HK-2 (cell line): ENCODE measurements at regions not wholly inside any gene's neighbourhood (a gene's known extent, or its start where the extent isn't known, plus 50 kb on each side); places are given as distances from the start of the nearest gene placed in this dataset.

Experiments
- DNase-seq: peaks from one replicate; pipeline ENCODE4 v3.0.0-alpha.2; 2018; ENCODE audit not compliant: unreplicated experiment

DNA sequence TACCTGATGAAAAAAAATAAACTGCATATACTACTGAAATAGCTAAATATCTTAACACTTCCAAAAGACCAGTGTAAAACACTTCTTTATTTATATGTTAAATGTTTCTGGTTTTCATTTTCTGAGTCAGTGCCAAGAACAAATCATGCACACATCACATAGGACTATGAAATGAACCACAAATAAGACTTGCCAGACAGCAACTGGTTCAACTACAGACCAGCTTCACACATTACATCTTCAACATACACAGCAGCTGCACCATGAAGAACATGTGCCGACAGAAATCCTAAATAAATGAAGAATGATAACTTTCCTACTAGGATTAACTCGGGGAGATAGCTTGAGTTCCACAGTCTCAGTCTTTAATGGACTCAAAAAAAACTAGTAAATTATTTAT, 168.3 kb upstream of the STXBP5 start:
- DNase-seq, result no peak

- no peak for DNase-seq
These were observed 166.3 kb upstream of the STXBP5 start for GRCh38 chr6:147037881-147038280.

GRCh38 chr6:147040121-147040910, 163.9 kb upstream of the STXBP5 start:
- no peak for DNase-seq

GRCh38 chr6:147042679-147043078, 161.5 kb upstream of the STXBP5 start:
- DNase-seq, result no peak

- DNase-seq, result no peak
These were observed 160.2 kb upstream of the STXBP5 start for GRCh38 chr6:147043994-147044477.

DNA sequence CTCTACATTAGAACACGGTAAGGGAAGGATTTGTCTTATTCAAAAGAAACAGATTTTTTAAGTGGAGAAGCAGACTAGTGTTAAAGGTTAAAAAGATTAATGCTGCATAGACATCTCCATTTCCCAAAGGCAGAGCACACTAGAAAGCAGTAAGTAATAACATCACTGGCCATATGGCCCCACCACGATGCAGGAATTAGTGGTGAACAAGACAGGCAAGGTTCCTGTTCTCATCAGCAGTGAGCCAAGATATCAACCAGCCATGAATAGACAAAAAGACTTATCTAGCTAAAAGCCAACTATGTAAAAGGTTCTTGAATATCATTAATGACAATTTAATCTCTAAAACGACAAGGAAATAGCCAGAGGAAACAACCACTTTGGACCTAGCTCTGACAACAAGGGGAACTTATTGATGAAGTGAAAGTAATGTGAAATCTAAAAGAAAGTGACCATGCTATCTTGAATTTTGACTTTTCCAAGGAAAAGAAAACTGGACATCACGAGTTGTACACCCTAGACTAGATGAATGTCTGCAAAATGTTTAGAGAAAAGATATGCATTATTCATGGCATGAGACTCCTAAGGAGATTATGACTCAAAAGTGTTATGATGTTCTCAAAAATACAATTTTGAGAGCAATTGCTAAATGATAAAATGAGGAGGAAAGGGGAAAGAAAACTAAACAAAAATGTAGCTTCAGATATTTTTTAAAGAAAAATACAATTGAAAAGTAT, 157.9 kb upstream of the STXBP5 start:
- no peak for DNase-seq

DNA sequence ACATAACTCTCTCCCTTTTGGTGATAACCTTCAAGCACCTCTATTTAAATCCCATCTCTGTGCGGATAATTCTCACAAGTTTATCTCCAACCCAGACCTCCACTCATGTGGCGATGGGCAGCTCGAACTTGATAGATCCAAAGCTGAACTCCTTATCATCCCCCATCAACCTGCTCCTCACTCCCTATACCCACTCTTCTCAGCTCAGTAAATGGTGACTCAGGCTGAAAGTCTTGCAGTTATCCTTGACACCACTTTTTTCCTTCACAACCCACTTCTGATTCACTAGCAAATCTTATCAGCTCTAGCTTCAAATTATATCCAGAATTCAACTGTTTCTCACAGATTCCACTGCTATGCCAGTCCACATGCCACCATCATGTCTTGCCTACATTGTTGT, 155.3 kb upstream of the STXBP5 start:
- DNase-seq, result no peak

- no peak for DNase-seq
These were observed 150.8 kb upstream of the STXBP5 start for GRCh38 chr6:147053311-147053921.

DNA sequence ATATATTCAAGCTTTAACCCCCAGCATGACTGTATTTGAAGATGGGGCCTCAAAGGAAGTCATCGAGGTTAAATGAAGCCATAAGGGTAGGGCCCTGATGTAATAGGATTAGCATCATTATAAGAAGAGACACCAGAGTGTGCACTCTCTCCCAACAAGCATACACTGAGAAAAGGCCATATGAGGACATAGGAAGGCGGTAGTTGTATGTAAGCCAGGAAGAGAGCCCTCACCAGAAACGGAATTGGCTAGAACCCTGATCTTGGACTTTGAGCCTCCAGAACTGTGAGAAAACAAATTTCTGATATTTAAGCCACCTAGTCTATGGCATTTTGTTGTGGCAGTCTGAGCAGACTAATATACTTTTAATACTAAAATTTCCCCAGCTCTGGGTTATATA, 150.1 kb upstream of the STXBP5 start:
- no peak for DNase-seq

- DNase-seq, result no peak
These were observed 149.3 kb upstream of the STXBP5 start for GRCh38 chr6:147054871-147055270.

DNA sequence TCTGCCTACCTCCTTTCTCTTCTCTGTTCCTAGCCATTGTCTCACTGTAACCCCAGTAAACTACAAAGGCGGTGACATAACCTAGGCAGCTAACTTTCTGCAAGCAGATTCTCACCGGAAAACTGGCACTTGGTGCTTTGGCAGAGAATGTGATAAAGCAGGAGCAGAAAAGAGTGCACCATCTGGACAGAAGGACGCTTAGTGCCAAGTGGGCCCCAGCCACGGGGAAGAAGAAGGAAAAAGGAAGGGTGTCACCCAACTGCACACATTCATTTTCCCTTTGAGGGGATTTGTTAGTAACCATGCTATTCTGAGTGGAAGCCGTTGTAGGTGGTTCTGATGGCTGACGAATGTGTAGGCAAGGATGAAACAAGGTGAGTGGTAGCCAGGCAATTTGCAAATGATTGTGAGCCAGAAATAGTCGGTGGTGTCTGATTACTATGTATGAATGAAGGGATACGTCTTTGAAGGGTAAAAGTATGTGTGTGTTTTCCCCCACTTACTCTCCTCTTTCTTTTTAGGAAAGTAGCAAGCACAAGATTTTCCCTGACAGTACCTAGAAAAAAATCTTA, 148.3 kb upstream of the STXBP5 start:
- DNase-seq, result no peak

DNA sequence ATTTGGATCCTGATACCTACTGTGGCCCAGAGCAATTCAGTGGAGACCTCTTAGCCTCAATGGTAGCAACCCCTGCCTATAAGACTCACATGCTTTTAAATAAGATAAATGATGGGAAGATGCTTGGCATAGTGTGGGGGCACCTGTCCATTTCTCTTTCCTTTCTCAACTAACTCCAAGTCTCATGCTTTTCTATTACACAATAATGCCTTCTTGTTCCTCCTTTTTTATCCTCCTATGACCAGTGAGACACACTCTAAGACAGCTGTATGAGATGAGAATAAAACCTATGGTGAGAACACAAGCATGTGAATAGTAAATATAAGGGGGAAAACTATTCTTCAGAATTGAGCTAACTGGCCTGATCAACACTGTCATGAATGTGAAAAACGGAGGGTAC, 147.0 kb upstream of the STXBP5 start:
- no peak for DNase-seq

DNA sequence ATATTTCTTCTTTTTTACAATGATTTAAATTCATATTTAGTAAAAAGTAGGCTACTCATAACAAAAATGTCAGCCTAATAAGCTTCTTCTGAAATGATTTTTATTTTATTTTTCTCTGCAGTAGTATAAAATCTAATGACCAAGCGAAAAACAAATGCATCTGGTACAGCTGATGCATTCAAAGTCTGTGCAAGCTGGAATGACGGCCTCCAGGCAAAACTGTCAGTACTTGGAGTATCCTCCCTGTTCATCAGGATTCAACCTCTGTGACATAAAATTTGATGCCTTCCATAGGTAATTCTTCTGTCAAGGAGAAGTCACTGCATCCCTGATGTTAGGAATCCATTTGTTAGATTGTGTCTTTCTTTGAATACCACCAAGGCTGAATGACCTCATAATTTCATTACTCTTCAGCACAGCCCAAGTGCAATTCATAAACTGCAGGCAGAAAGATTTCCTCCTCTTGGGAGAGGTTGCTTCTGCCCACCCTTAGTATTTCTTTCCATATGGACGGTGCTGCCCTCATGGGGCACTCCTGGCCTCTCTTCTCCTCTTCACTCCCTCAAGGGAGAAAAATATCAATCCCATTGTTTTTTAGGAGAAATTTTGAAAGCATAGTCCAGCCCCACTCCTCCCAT, 146.4 kb upstream of the STXBP5 start:
- DNase-seq, result no peak

- no peak for DNase-seq
These were observed 145.3 kb upstream of the STXBP5 start for GRCh38 chr6:147058786-147059385.

GRCh38 chr6:147060636-147061035, 143.6 kb upstream of the STXBP5 start:
- no peak for DNase-seq

GRCh38 chr6:147061252-147061651, 143.0 kb upstream of the STXBP5 start:
- DNase-seq, result no peak

DNA sequence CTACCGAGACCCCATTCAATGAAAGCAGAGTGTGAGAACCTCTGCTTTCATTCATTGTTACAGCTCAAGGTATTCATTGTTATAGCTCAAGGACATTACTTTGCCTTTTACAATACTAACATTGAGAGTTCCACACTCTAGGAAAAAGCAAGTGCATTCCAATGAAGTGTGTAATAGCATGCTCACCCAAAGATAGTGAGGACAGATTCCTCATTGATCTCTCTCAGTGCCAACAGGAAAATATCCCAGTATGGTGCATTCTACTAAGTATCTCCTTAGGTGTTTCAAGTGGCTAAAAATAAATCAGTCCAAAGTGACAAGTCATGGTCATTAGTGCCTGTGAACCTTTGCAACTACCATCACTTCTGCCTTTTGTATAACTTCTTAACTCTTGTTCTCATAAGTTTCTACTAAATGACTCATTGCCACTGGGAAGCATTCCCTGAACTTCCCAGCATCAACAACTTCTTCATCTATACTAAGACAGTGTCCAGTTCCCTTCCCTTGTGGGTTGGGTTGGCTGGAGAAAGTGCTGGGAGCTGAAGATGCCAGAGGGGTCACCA, 140.7 kb upstream of the STXBP5 start:
- no peak for DNase-seq

DNA sequence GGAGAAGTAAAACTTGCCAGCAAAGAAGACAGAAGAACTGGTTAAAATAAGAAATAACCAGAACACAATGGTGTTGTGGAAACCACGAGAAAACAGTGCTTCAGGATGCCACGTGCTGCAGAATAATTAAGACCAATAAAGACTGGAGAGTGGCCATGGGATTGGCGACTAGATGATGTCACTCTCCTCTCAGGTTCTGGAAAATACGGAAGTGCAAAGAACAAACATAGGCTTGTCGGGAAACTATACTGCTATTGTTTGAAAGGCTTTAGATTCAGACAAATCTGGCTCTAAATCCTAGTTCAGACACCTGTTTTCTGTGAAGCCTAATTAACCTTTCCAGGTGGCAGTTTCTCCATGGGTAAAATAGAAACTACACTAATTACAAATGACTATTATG, 138.4 kb upstream of the STXBP5 start:
- no peak for DNase-seq

GRCh38 chr6:147067184-147067583, 137.0 kb upstream of the STXBP5 start:
- no peak for DNase-seq

- DNase-seq, result no peak
These were observed 132.4 kb upstream of the STXBP5 start for GRCh38 chr6:147071776-147072175.

- no peak for DNase-seq
These were observed 128.8 kb upstream of the STXBP5 start for GRCh38 chr6:147075381-147075780.
